ENCODE measurements at regions not wholly inside any gene's neighbourhood (a gene's known extent, or its start where the extent isn't known, plus 50 kb on each side); places are given as distances from the start of the nearest gene placed in this dataset.

GRCh38 chr13:75052616-75053015 lies 429.4 kb downstream of the TBC1D4 start:
- no peak for DNase-seq (ENCODE audit: low spot score)

DNA sequence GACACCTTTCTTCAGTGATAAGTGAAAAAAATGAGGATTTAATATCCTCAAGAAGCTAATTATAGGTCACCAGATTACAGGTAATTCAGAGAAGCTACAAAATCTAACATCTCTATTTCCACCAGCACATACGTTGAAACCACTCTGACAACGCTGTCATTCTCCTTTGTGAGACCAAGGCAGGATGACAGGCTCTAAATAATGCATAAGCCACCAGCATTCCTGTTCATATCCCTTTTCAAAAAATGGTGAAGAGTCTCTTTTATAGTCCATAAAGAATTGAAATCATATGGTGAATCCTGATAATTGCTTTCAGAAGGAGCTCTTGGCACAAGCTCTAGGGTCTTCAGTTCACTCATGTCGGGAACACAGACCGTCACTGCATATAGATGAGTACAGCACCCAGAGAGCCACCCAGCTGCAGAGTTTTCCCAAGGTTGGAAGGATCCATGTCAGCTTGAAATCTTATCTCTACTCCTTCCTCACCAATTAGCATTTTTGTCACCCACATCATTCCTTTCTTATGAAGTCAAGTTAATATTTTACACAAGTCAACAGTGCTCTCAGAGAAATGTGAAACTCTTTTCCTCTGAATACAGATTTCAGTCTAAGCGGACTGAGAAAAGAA lies 431.4 kb downstream of the TBC1D4 start:
- no peak for DNase-seq (ENCODE audit: low spot score)

DNA sequence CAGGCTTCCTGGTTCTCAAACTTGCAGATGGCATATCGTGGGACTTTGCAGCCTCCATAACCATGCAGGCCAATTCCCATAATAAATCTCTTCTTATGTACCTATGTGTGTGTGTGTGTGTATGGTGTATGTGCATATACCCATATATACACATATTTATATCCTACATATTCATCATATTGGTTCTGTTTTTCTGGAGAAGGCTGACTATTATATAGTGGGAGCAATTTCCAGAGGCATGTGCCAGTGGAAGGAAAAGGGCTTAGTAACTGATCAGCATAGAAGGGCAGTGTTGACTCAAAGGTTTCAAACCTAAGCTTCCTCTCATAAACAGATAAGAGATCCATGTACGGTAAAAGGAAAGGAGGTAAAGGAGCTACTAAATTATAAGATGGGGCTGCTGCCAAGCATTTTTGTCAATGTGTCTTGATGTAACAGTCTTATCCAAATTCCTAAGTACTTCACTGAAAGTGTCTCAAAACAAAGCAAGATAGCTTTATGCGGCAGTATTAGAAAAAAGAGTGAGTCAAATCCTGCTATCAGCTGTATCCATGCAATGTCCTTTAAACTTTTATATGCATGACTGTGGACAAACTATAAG lies 432.1 kb downstream of the TBC1D4 start:
- DNase-seq (ENCODE audit: low spot score): no peak

DNA sequence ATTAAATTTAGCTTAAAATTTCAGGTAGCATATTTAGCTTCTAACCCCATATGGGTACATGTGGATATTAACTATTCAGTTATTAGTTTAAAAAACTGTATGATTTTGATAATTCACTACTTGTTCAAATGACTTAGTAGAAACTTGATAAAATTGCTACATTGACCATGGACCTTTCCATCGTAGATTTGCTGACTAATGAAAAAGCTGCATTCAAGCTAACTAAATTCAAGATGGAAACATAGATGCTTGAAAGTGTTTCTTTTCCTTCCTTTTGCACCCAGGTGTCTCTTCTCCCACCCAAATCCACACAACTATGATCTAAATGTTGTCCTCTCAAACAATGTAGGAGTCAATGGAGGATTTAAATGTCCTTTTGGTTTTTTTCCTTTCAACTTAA lies 439.2 kb downstream of the TBC1D4 start:
- no peak for DNase-seq (ENCODE audit: low spot score)

- no peak for DNase-seq (ENCODE audit: low spot score)
These were observed 443.4 kb downstream of the TBC1D4 start for GRCh38 chr13:75038393-75039113.

GRCh38 chr13:75025956-75026355 lies 456.0 kb downstream of the TBC1D4 start:
- no peak for DNase-seq (ENCODE audit: low spot score)

DNA sequence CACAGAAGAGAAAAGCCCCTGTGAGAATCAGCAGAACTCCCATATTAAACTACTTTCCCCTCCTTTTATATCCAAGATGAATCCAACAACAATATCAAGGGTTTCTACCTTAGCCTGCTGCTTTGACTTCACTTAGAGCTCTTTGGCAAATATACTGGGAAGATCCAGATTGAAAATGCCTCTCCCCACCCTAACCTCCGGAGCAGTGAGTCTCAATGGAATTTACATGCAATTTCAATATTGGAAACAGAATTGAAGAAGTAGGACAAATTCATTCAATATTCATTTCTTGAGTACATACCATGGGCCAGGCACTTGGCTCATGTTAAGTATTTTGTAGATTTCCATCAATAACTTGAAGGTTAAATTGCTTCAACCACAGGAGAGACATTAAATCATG lies 457.4 kb downstream of the TBC1D4 start:
- DNase-seq (ENCODE audit: low spot score): no peak

DNA sequence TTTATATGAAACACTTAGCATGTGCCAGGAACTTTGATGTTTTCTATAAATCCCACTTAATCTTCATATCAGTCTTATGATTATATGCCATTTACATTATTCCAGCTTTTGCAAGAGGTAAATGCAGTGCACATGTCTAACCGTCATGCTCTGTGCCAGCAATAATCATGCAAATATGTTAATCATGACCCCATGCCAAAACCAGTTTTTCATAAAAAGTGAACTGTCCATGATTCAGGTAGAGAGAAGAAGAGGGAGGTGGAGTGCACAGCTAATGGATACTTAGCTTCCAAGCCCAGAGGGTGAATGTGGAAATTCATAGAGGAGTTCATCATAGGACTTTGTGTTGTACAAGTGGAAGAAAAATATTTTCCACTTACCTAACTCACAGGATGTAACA lies 458.4 kb downstream of the TBC1D4 start:
- no peak for DNase-seq (ENCODE audit: low spot score)

GRCh38 chr13:75021151-75021550 lies 460.8 kb downstream of the TBC1D4 start:
- no peak for DNase-seq (ENCODE audit: low spot score)

GRCh38 chr13:75016225-75016624 lies 465.7 kb downstream of the TBC1D4 start:
- no peak for DNase-seq (ENCODE audit: low spot score)

GRCh38 chr13:75013818-75014217 lies 468.2 kb downstream of the TBC1D4 start:
- no peak for DNase-seq (ENCODE audit: low spot score)

DNA sequence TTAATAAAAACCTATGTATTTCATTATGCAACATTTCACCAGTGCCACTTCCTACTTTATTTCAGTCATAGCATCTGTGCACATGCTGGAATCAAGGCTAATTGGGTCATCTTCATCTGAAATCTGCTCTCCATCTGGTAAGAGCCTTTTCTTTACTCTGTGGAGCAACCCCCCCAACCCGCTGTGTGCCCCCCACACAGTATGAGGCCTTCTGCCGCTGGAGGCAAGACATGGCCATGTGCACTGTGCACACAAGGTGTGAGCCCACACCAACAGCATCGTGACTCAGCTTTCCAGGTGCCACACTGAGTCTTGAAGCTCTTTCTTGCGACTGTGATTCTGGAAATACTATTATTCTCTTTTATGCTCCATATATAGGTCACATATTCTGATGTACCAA lies 471.0 kb downstream of the TBC1D4 start:
- DNase-seq (ENCODE audit: low spot score): no peak

- no peak for DNase-seq (ENCODE audit: low spot score)
These were observed 473.0 kb downstream of the TBC1D4 start for GRCh38 chr13:75008926-75009325.

DNA sequence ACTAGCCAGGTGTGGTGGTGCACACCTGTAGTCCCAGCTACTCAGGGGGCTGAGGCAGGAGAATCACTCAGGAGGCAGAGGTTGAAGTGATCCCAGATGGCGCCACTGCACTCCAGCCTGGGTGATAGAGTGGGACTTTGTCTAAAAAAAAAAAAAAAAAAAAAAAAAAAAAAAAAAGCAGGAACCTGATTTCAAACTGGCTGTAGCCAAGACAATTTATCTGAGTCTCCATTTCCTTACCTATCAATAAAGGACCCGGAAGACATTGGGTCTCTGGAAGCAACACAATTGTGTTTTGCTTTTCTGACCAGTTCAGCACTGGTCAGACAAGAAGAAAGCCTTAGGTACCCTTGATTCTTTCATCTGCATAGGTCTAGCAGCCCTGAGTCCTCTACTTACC lies 491.0 kb downstream of the TBC1D4 start:
- no peak for DNase-seq (ENCODE audit: low spot score)

DNA sequence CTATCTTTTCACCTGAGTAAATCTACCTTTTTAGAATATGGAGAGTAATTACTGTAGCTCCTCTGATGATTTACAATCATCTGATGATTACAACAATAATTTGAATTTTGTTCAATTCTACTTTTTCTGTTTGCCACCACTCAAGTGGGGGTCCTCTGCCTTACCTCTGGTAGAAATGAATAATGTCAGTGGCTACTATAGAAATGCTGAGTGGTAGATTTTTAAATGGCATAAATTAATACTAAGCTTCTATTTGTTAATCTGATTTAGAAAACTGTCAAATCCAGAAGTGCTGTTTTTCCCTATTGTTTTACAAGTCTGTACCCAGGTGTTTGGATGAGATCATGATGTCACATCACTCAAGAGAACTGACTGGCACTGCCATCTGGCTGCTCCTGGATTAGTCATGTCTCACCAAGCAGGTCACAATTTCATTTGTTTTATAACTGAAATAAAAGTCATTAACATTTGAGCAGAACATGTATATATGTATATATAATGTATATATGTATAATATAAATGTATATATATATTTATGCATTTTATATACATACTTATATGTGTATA lies 494.8 kb downstream of the TBC1D4 start:
- DNase-seq (ENCODE audit: low spot score): no peak

- no peak for DNase-seq (ENCODE audit: low spot score)
These were observed 495.4 kb downstream of the TBC1D4 start for GRCh38 chr13:74986609-74987008.

GRCh38 chr13:74979703-74980102 lies 502.3 kb downstream of the TBC1D4 start:
- DNase-seq (ENCODE audit: low spot score): no peak

DNA sequence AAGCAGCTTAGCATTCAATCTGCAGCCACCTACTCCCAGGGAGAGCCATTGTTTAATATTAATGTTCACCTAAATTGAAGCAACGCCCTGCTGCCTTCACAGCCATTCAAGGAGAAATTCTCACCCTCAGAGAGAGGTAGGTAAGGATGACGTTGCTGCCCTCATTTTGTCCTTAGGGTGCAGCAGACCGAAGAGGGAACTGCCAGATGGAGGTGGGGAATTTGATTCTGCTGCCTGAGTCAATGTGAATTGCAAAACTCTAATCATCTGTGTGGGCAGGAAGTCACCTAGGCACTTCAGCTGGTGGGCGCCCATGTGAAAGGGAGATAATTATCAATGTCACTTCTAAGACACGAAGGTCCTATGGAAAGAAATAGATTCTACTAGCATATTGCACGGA lies 503.4 kb downstream of the TBC1D4 start:
- DNase-seq (ENCODE audit: low spot score): no peak

DNA sequence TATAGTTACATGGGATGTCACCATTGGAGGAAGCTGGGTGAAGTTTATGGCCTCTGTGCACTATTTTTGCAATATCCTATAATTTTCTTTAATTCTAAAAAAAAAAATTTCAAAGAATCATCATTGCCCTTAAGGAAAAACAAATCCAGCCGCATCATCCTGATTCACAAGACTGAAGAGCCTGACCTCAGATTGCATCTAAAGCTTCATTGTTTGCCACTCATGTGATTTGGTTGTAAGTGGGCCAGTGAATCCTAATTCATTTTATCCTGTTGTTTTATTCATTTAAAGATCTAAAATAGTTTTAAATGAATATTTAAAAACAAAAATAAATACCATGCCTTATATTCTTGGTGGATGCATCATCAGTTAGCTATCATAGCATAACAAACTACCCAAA lies 504.5 kb downstream of the TBC1D4 start:
- DNase-seq (ENCODE audit: low spot score): no peak

GRCh38 chr13:74975111-74975510 lies 506.9 kb downstream of the TBC1D4 start:
- no peak for DNase-seq (ENCODE audit: low spot score)

- DNase-seq (ENCODE audit: low spot score): no peak
These were observed 507.8 kb downstream of the TBC1D4 start for GRCh38 chr13:74973935-74974879.

- no peak for DNase-seq (ENCODE audit: low spot score)
These were observed 512.5 kb downstream of the TBC1D4 start for GRCh38 chr13:74969419-74969818.

All from SW480 (cell line).